Esophagus muscularis mucosa (tissue), 4 donors: ENCODE measurements at regions not wholly inside any gene's neighbourhood (a gene's known extent, or its start where the extent isn't known, plus 50 kb on each side); places are given as distances from the start of the nearest gene placed in this dataset.

Experiments used
- EP300 ChIP-seq: sonication (generic); formaldehyde crosslinking; IDR thresholded peaks from one replicate; pipeline ENCODE4 v1.6.1; 2017; ENCODE audit warnings: antibody characterized with exemption
- POLR2A ChIP-seq: fragments of 450-650 bp; IDR thresholded peaks from one replicate; pipeline ENCODE4 v1.6.1; 2017; ENCODE audit warnings: antibody characterized with exemption, moderate library complexity, mild to moderate bottlenecking, low read depth
- POLR2AphosphoS5 ChIP-seq, 2 donors: sonication (generic); formaldehyde crosslinking; IDR thresholded peaks; one replicate each; pipeline ENCODE4 v1.6.1; 2017; ENCODE audit warnings: antibody characterized with exemption in 2 of 2
- TF ChIP-seq, protein P1 (sequence below), 3 experiments: fragments of 200-600 bp in 2 of 3; fragments of 450-650 bp in 1 of 3; sonication (generic) in 2 of 3; IDR thresholded peaks; one replicate each; pipeline ENCODE4 v1.5.1; 2017 to 2019; ENCODE audit warnings: antibody characterized with exemption in 3 of 3, mild to moderate bottlenecking in 2 of 3, moderate library complexity in 1 of 3

DNA sequence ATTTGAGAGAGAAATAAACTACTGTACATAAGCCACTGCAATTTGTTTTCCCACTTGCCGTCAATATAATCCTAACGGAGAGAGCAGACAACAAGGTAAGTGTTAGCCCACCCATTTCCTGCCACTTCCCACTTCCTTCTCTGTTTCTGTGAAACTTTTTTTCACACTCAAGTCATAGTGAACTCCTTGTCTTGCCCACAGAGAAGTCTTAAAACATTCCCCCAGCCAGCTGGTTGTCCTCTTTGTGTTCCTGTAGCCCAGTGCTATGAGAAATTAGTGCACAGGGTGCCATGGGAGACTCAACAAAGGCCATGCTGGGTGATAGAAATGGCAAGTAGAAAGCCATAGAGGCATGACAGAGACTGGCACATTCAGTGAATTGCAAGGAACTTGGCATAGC lies 208.6 kb downstream of the BLID start:
- TF ChIP-seq, protein P1, sequence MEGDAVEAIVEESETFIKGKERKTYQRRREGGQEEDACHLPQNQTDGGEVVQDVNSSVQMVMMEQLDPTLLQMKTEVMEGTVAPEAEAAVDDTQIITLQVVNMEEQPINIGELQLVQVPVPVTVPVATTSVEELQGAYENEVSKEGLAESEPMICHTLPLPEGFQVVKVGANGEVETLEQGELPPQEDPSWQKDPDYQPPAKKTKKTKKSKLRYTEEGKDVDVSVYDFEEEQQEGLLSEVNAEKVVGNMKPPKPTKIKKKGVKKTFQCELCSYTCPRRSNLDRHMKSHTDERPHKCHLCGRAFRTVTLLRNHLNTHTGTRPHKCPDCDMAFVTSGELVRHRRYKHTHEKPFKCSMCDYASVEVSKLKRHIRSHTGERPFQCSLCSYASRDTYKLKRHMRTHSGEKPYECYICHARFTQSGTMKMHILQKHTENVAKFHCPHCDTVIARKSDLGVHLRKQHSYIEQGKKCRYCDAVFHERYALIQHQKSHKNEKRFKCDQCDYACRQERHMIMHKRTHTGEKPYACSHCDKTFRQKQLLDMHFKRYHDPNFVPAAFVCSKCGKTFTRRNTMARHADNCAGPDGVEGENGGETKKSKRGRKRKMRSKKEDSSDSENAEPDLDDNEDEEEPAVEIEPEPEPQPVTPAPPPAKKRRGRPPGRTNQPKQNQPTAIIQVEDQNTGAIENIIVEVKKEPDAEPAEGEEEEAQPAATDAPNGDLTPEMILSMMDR (IDR thresholded peaks at IDR 0.05): no peak
- no peak for TF ChIP-seq EP300
- TF ChIP-seq POLR2A: no peak
- no peak for TF ChIP-seq POLR2AphosphoS5 (IDR thresholded peaks at IDR 0.05)
